Ishikawa (cell line): ENCODE measurements at regions not wholly inside any gene's neighbourhood (a gene's known extent, or its start where the extent isn't known, plus 50 kb on each side); places are given as distances from the start of the nearest gene placed in this dataset.

Source experiments
- CEBPB ChIP-seq: IDR thresholded peaks from 2 replicates; pipeline ENCODE4 v1.6.1; 2012
- CREB1 ChIP-seq: IDR thresholded peaks from 2 replicates; pipeline ENCODE4 v1.6.1; 2012; ENCODE audit warnings: low read depth
- EGR1 ChIP-seq: IDR thresholded peaks from 2 replicates; pipeline ENCODE4 v1.6.1; 2012
- EP300 ChIP-seq: IDR thresholded peaks from 2 replicates; pipeline ENCODE4 v1.6.1; 2012; ENCODE audit warnings: borderline replicate concordance
- FOXM1 ChIP-seq: IDR thresholded peaks from 2 replicates; pipeline ENCODE4 v1.6.1; 2012; ENCODE audit warnings: low read depth, borderline replicate concordance
- MAX ChIP-seq: IDR thresholded peaks from 2 replicates; pipeline ENCODE4 v1.6.1; 2012
- NFIC ChIP-seq: IDR thresholded peaks from 2 replicates; pipeline ENCODE4 v1.6.1; 2012
- REST ChIP-seq: IDR thresholded peaks from 2 replicates; pipeline ENCODE4 v1.6.1; 2012; ENCODE audit warnings: low read depth, mild to moderate bottlenecking
- TAF1 ChIP-seq: IDR thresholded peaks from 2 replicates; pipeline ENCODE4 v1.6.1; 2012; ENCODE audit warnings: low read depth, mild to moderate bottlenecking
- TCF12 ChIP-seq: IDR thresholded peaks from 2 replicates; pipeline ENCODE4 v1.6.1; 2012; ENCODE audit warnings: low read depth
- TEAD4 ChIP-seq: IDR thresholded peaks from 2 replicates; pipeline ENCODE4 v1.6.1; 2012
- USF1 ChIP-seq: IDR thresholded peaks from 2 replicates; pipeline ENCODE4 v1.6.1; 2012
- YY1 ChIP-seq: IDR thresholded peaks from 2 replicates; pipeline ENCODE4 v1.6.1; 2012; ENCODE audit warnings: low read depth

GRCh38 chr16:87012954-87013938, 303.9 kb downstream of the C16orf95 start:
- TF ChIP-seq CEBPB = no peak

- no peak for TF ChIP-seq CREB1
- TF ChIP-seq TEAD4 = no peak
- no peak for TF ChIP-seq EP300
- TF ChIP-seq REST = no peak
- TF ChIP-seq TAF1 = no peak
- TF ChIP-seq FOXM1 = no peak
- no peak for TF ChIP-seq CEBPB
Observed at GRCh38 chr16:87014112-87014511, 303.1 kb downstream of the C16orf95 start.

GRCh38 chr16:87015021-87015420, 302.2 kb downstream of the C16orf95 start:
- TF ChIP-seq FOXM1 (no peak), EP300 (no peak), USF1 (no peak), EGR1 (no peak), CREB1 (no peak), TEAD4 (no peak), CEBPB (no peak), REST (no peak), TAF1 (no peak), TCF12 (no peak), NFIC (no peak), MAX (no peak)

GRCh38 chr16:87016046-87017035, 300.9 kb downstream of the C16orf95 start:
- no peak for TF ChIP-seq REST
- TF ChIP-seq YY1 = no peak
- TF ChIP-seq CREB1 = no peak
- no peak for TF ChIP-seq USF1
- TF ChIP-seq TAF1 = no peak
